Endothelial cell of umbilical vein (primary cell): ENCODE measurements at regions not wholly inside any gene's neighbourhood (a gene's known extent, or its start where the extent isn't known, plus 50 kb on each side); places are given as distances from the start of the nearest gene placed in this dataset.

Experiments
- BruUV-seq: library from RNA; stranded (reverse); fragments of 400-500 nt; replicated peaks from 2 replicates; lab custom pipeline; 2021; lab: Mats Ljungman, UMichigan
- CTCF ChIA-PET: fragments of 300-600, 350-600 bp; sonication (Branson Sonifier 250); formaldehyde crosslinking; loops from one replicate; lab custom pipeline; 2021; ENCODE audit warnings: antibody characterized with exemption, inconsistent platforms; lab: Charles Lee
- POLR2A ChIA-PET: fragments of 300-600, 350-600 bp; sonication (Branson Sonifier 250); formaldehyde crosslinking; loops from one replicate; lab custom pipeline; 2021; ENCODE audit warnings: antibody characterized with exemption, inconsistent platforms; lab: Charles Lee
- DNase-seq: peaks from one replicate; pipeline ENCODE4 v3.0.0-alpha.2; 2011; ENCODE audit warnings: low read depth, low spot score
- FAIRE-seq: peaks from 2 replicates; lab custom pipeline; 2011; peaks lifted over from hg19 to GRCh38; lab: Jason Lieb, UNC
- H2AFZ ChIP-seq: 2 replicates; pipeline ENCODE4 v1.6.0; 2012; ENCODE audit warnings: low read depth, low read length, control low read depth, inconsistent platforms
- H3K27ac ChIP-seq: 2 replicates; pipeline ENCODE4 v1.5.1; 2011; ENCODE audit warnings: low read depth, mild to moderate bottlenecking, control low read depth, low read length, moderate library complexity; ENCODE audit not compliant: insufficient read depth
- H3K27me3 ChIP-seq, 2 experiments: 2 replicates each; pipeline versions ENCODE4 v1.6.0 to v1.6.1; 2011; ENCODE audit warnings: low read length in 2 of 2, mixed read lengths in 1 of 2; ENCODE audit not compliant: control insufficient read depth in 2 of 2, insufficient read depth in 2 of 2
- H3K36me3 ChIP-seq, 2 experiments: 2 replicates in 1 of 2; 3 replicates in 1 of 2; pipeline ENCODE4 v1.5.1; 2011; ENCODE audit warnings: low read length in 2 of 2, mild to moderate bottlenecking in 1 of 2, moderate library complexity in 1 of 2; ENCODE audit not compliant: control insufficient read depth in 2 of 2, insufficient read depth in 2 of 2; ENCODE audit errors: extremely low read depth in 1 of 2
- H3K4me1 ChIP-seq: 3 replicates; pipeline ENCODE4 v1.5.1; 2011; ENCODE audit warnings: mild to moderate bottlenecking, low read length; ENCODE audit not compliant: control insufficient read depth, insufficient read depth; ENCODE audit errors: extremely low read depth
- H3K4me2 ChIP-seq: 2 replicates; pipeline ENCODE4 v1.6.1; 2011; ENCODE audit warnings: low read length, control low read depth, mixed read lengths; ENCODE audit not compliant: insufficient read depth
- H3K4me3 ChIP-seq, 3 experiments: fragments of 200-600 bp in 1 of 3; sonication (generic), shearing (Covaris generic) in 1 of 3; replicated peaks in 1 of 3; 2 replicates each; pipeline ENCODE4 v1.5.1; 2011 to 2016; ENCODE audit warnings: control low read depth in 3 of 3, low read length in 3 of 3, mild to moderate bottlenecking in 2 of 3, inconsistent platforms in 1 of 3, low read depth in 1 of 3, moderate library complexity in 1 of 3; ENCODE audit not compliant: insufficient read depth in 1 of 3
- H3K79me2 ChIP-seq: 2 replicates; pipeline ENCODE4 v1.6.0; 2012; ENCODE audit warnings: low read length, inconsistent platforms; ENCODE audit not compliant: control insufficient read depth, insufficient read depth
- H3K9ac ChIP-seq: replicated peaks from 2 replicates; pipeline ENCODE3; 2011; ENCODE audit warnings: low read length, control low read depth; ENCODE audit not compliant: insufficient read depth; ENCODE audit errors: extremely low read depth
- H3K9me1 ChIP-seq: replicated peaks from 3 replicates; pipeline ENCODE4 v1.6.0; 2011; ENCODE audit warnings: mild to moderate bottlenecking, low read length; ENCODE audit not compliant: control insufficient read depth, insufficient read depth; ENCODE audit errors: extremely low read depth
- H3K9me3 ChIP-seq: replicated peaks from 2 replicates; pipeline ENCODE4 v1.5.1; 2012; ENCODE audit warnings: low read length, inconsistent platforms; ENCODE audit not compliant: control insufficient read depth, insufficient read depth
- H4K20me1 ChIP-seq: replicated peaks from 2 replicates; pipeline ENCODE3; 2011; ENCODE audit warnings: mild to moderate bottlenecking, low read length; ENCODE audit not compliant: control insufficient read depth, insufficient read depth; ENCODE audit errors: extremely low read depth
- CTCF ChIP-seq, 2 donors: IDR thresholded peaks; 1 replicate in 1 of 2; 2 replicates in 1 of 2; pipeline ENCODE4 v1.5.1; 2011; ENCODE audit warnings: low read length in 2 of 2, mild to moderate bottlenecking in 2 of 2, moderate library complexity in 2 of 2, control low read depth in 1 of 2, inconsistent platforms in 1 of 2, low read depth in 1 of 2; ENCODE audit not compliant: insufficient read depth in 1 of 2; ENCODE audit errors: extremely low read depth in 1 of 2
- EZH2 ChIP-seq: IDR thresholded peaks from 2 replicates; pipeline ENCODE4 v1.6.1; 2012; ENCODE audit warnings: borderline replicate concordance, low read depth, mild to moderate bottlenecking, moderate library complexity, low read length, inconsistent platforms; ENCODE audit not compliant: severe bottlenecking
- FOS ChIP-seq: IDR thresholded peaks from 2 replicates; pipeline ENCODE4 v1.6.1; 2011; ENCODE audit warnings: mild to moderate bottlenecking, low read length, moderate library complexity, borderline replicate concordance; ENCODE audit not compliant: insufficient read depth
- GATA2 ChIP-seq: IDR thresholded peaks from 2 replicates; pipeline ENCODE4 v1.7.0; 2011; ENCODE audit warnings: low read depth, mild to moderate bottlenecking, moderate library complexity, mixed read lengths, low read length; ENCODE audit not compliant: insufficient read length, insufficient read depth
- JUN ChIP-seq: IDR thresholded peaks from 2 replicates; pipeline ENCODE4 v1.6.1; 2011; ENCODE audit warnings: borderline replicate concordance, low read depth; ENCODE audit not compliant: insufficient read length, insufficient read depth
- MYC ChIP-seq: IDR thresholded peaks from one replicate; pipeline ENCODE4 v1.6.1; 2011; ENCODE audit warnings: mild to moderate bottlenecking, low read depth, low read length
- POLR2A ChIP-seq: IDR thresholded peaks from 2 replicates; pipeline ENCODE4 v1.6.1; 2012; ENCODE audit warnings: low read depth, mild to moderate bottlenecking, control low read depth, low read length
- POLR2AphosphoS5 ChIP-seq: IDR thresholded peaks from 2 replicates; pipeline ENCODE4 v1.6.1; 2012; ENCODE audit warnings: low read depth, mild to moderate bottlenecking, control low read depth, low read length, moderate library complexity; ENCODE audit not compliant: insufficient read depth
- dilution Hi-C: fragments of 300-500 bp; cut with MboI; formaldehyde crosslinking; loops from one replicate; pipeline ENCODE4 v1.15.0; 2019; ENCODE audit warnings: low sequenced_read_pairs; ENCODE audit not compliant: extremely low pct_ligation_motif_present
- intact Hi-C: fragments of 100-400 bp; cut with micrococcal nuclease; formaldehyde crosslinking; loops from one replicate; pipeline ENCODE4 v1.10.0; 2022
- TF ChIP-seq, protein P1 (sequence below): IDR thresholded peaks from 2 replicates; pipeline ENCODE4 v1.6.1; 2011; ENCODE audit not compliant: insufficient read depth, insufficient read length

DNA sequence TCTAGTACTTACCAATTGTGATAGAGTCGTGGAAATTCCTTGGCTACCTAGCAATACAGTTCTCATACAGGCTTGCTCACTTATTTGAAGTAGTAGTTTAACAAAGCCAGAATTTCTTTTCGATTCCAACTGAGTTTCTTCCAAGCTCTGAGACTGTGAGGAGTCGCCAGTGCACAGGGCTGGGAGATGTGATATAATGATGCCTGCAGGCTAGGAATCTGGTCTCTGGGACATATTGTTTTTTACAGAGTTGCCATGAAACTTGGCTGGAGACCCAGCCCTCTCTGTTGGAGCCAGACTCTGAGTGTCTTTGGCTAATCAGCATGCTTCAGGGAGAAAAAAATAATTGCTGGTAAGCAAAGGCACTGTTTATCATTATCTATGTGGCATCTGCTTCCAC lies 698.8 kb upstream of the GOT2 start:
- no peaks in the 10 kb centered on the region for H3K9me1 ChIP-seq
- FAIRE-seq: no peak
- H3K27me3 ChIP-seq: no peaks in the 10 kb centered on the region
- no peak overlapping the region for H3K9ac ChIP-seq
- no peaks in the 10 kb centered on the region for H4K20me1 ChIP-seq
- no peaks in the 10 kb centered on the region for H3K9me3 ChIP-seq
- ChIA-PET POLR2A (no interaction called here), CTCF (no interaction called here)
- no peak overlapping the region for H2AFZ ChIP-seq
- intact Hi-C loops (no loop called here), dilution Hi-C loops (no loop called here)
- H3K27ac ChIP-seq: no peak overlapping the region
- no TSS peak for BruUV-seq
- no peaks in the 10 kb centered on the region for H3K4me1 ChIP-seq
- H3K4me3 ChIP-seq: no peak overlapping the region
- no peak overlapping the region for H3K4me2 ChIP-seq
- DNase-seq: no peak
- H3K79me2 ChIP-seq: no peaks in the 10 kb centered on the region
- TF ChIP-seq JUN (no peak), CTCF (IDR thresholded peaks at IDR 0.05; ENCODE audit: extremely low read depth in 1 of 2, insufficient read depth in 1 of 2, low read depth in 1 of 2, low read length in 2 of 2) (no peak), MYC (no peak), EZH2 (no peak), GATA2 (no peak), POLR2AphosphoS5 (no peak), POLR2A (no peak), FOS (no peak)
- TF ChIP-seq, protein P1, sequence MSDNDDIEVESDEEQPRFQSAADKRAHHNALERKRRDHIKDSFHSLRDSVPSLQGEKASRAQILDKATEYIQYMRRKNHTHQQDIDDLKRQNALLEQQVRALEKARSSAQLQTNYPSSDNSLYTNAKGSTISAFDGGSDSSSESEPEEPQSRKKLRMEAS: no peak
- no peaks in the 10 kb centered on the region for H3K36me3 ChIP-seq
